Epithelial cell of proximal tubule (primary cell): ENCODE measurements at regions not wholly inside any gene's neighbourhood (a gene's known extent, or its start where the extent isn't known, plus 50 kb on each side); places are given as distances from the start of the nearest gene placed in this dataset.

Experiments used
- DNase-seq: peaks from one replicate; pipeline ENCODE4 v3.0.0-alpha.2; 2011; ENCODE audit warnings: low read depth
- H3K4me3 ChIP-seq: 2 replicates; pipeline ENCODE4 v1.5.1; 2011; ENCODE audit warnings: low read depth, mild to moderate bottlenecking, low read length
- TF ChIP-seq, protein P1 (sequence below): conservative IDR thresholded peaks from 2 replicates; pipeline ENCODE4 v1.5.1; 2012; ENCODE audit warnings: low read depth, mild to moderate bottlenecking, low read length

DNA sequence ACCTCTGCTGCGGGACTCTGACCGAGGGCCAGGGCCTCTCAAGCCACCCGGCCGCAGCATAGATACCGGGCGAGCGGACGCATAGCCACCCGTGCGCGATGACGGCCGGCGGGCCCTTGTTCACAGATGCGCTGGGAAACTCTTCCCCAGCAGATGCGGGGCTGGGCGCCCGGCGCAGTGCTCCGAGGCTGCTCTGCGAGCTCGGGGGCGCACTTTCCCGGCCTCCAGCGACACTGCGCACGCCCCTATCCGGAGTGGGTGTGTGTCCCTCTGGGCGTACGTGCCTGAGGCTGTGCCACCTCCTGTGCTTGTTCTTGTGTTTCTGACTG is 104.7 kb upstream of the E2F8 start:
- no peak for DNase-seq
- no peak overlapping the region for H3K4me3 ChIP-seq
- TF ChIP-seq, protein P1, sequence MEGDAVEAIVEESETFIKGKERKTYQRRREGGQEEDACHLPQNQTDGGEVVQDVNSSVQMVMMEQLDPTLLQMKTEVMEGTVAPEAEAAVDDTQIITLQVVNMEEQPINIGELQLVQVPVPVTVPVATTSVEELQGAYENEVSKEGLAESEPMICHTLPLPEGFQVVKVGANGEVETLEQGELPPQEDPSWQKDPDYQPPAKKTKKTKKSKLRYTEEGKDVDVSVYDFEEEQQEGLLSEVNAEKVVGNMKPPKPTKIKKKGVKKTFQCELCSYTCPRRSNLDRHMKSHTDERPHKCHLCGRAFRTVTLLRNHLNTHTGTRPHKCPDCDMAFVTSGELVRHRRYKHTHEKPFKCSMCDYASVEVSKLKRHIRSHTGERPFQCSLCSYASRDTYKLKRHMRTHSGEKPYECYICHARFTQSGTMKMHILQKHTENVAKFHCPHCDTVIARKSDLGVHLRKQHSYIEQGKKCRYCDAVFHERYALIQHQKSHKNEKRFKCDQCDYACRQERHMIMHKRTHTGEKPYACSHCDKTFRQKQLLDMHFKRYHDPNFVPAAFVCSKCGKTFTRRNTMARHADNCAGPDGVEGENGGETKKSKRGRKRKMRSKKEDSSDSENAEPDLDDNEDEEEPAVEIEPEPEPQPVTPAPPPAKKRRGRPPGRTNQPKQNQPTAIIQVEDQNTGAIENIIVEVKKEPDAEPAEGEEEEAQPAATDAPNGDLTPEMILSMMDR, result no peak

DNA sequence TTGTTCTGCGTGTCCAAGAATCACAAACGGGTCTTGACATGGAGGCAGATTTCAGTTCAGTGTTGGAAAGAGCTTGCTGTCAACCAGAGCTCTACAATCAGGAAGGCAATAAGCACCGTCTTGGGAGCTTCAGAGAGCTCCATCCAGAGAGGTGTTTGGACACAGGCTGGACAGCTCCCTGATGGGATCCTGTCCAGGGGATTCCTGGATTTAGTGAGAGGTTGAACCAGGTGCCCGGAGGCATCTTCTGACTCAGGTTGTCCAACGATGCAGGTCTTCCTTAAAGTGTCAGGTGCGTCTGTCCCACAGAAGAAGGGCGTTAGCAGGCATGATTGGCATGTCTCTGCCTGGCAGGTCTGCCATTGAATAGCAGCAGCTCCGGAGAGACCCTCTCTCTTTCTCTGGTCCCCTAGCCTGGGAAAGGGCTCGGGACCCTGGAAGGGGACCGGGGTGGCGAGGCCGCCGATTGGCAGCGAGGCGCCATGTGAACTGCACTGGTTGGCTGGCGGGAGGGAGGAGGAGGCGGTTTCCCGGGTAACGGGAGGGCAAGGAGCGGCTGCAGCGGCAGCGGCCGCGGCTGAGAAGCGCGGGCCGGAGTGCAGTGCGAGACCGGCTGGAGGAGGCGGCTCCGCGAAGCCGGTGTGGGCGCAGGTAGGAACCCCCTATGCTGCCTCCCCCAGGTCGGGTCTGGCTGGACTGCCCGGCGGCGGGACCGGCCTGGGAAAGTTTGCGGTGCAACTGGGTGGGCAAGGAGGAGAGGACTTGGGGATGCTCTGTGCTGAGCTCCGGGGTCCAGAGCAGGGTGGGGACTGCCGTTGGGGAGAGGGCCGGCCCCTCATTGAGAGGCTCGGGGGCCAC is 104.1 kb upstream of the E2F8 start:
- no peak for DNase-seq

DNA sequence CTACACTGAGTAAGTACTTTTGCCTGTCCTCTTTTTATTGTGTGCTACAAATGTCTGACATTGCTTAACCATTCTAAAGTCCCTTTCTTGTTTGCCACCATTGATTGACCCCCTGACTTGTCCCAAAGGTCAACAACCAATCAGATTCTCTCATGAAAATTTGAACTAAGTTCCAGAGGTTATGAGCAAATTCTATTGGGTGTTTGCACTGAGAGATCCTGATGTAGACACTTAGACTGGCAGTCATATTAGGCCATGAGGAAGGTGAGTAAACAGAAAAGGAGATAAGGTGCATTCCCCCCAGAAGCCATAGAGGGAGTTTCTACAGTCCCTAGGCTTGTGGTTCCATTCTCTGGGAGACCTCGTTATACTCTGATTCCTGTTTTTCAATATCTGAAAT is 101.3 kb upstream of the E2F8 start:
- TF ChIP-seq, protein P1, result no peak
- no peak overlapping the region for H3K4me3 ChIP-seq
- no peak for DNase-seq

More for the DNA sequence above, 104.1 kb upstream of the E2F8 start:
- no peak overlapping the region for H3K4me3 ChIP-seq
- TF ChIP-seq, protein P1, result no peak

DNA sequence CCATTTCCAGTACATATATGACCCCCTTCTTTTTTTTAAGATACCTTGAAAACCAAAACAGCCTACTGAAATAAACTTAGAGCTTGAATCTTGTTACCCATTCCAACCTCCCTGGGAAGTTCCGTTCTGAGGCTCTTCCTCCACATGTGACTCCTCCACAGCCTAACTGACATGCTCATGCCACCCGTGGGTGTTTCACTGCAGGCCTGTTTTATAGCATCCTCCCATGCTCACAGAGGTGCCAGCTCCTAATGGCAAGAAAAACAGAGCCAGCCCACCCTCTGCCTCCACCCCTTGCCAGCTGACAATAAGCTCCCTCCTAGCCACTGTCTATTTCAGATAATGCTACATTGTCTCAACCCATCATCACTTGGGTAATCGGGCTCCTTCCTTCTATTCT is 97.6 kb upstream of the E2F8 start:
- TF ChIP-seq, protein P1, result no peak
- no peak overlapping the region for H3K4me3 ChIP-seq
- DNase-seq, result no peak

DNA sequence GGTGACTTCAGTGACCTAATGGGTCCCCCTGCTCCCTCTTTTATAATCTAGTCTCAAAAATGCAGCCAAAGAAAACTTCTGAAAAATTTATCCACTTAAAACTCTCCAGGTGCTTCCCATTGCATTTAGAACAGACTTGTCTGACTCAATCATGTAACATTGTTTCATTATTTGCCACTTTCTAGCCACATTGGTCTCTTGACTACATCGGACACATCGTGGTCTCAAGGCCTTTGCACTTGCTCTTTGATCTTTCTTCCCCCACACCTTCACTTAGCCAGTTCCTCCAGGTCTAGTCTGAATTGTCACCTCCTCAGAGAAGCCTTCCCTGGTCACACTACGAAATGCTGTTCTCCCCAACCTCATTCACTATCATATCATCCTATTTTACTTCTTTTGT is 97.0 kb upstream of the E2F8 start:
- no peak for DNase-seq
- TF ChIP-seq, protein P1, result no peak
- H3K4me3 ChIP-seq, result no peak overlapping the region

DNA sequence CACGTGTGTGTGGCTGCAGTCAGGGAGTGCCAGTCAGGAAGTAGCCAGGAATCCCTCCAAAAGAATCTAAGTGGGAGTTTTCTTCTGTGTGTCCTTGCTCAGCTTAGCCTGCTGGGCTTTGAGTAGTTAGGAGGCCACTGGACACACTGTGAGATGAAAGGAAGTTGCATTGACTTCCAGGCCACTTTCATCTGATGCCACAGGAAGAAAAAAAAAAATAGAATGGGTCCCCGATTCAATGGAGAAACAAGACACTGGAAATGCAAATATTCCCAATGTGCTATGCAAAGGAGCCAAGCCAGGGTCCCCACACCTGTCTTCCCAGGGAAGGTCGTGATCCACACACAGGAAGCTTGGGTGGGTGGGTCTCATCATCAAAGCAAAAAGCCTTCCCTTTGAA is 95.6 kb upstream of the E2F8 start:
- H3K4me3 ChIP-seq, result no peak overlapping the region
- TF ChIP-seq, protein P1, result no peak
- no peak for DNase-seq

DNA sequence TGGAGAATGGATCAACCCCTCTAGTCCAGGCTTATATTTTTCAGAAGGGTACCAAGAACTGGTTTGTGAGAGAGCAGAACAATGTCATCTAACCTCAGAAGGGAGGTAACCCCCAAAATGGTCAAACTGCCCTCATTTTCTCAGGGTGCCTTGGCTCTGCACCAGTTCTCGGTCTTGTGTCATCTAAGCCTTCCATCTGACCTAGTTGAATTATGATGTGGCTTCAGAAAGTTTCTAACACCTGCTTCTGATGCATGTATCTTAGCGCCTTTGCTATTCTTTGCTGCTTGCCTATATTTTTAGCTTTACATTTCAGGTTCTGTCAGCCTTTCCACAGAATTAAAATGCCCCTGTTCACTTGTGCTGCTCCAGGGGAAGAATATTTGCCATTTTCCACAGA is 91.7 kb upstream of the E2F8 start:
- no peak for DNase-seq
- TF ChIP-seq, protein P1, result no peak
- H3K4me3 ChIP-seq, result no peak overlapping the region
